ENCODE measurements at regions not wholly inside any gene's neighbourhood (a gene's known extent, or its start where the extent isn't known, plus 50 kb on each side); places are given as distances from the start of the nearest gene placed in this dataset.

- Histone ChIP-seq H3K9ac (ENCODE audit: low read depth in 1 of 2, low read length in 2 of 2) (no peak overlapping the region), H3K9me3 (ENCODE audit: control insufficient read depth in 2 of 2, low read length in 2 of 2) (no peaks in the 10 kb centered on the region), H3K4me1 (ENCODE audit: control insufficient read depth in 2 of 2, insufficient read depth in 2 of 2, low read length in 2 of 2) (no peaks in the 10 kb centered on the region), H3K36me3 (ENCODE audit: control insufficient read depth in 2 of 2, insufficient read depth in 2 of 2, low read length in 2 of 2) (no peaks in the 10 kb centered on the region), H3K27me3 (ENCODE audit: control insufficient read depth in 2 of 2, insufficient read depth in 2 of 2, low read length in 2 of 2) (no peaks in the 10 kb centered on the region), H3K4me3 (ENCODE audit: low read length in 2 of 2) (no peak overlapping the region), H3K27ac (ENCODE audit: low read depth in 2 of 2, low read length in 2 of 2) (no peak overlapping the region)
Measured at GRCh38 chr6:41483943-41484342, 62.2 kb upstream of the FOXP4 start.

- Histone ChIP-seq H3K4me1 (ENCODE audit: control insufficient read depth in 2 of 2, insufficient read depth in 2 of 2, low read length in 2 of 2) (no peaks in the 10 kb centered on the region), H3K9ac (ENCODE audit: low read depth in 1 of 2, low read length in 2 of 2) (no peak overlapping the region), H3K4me3 (ENCODE audit: low read length in 2 of 2) (no peak overlapping the region), H3K36me3 (ENCODE audit: control insufficient read depth in 2 of 2, insufficient read depth in 2 of 2, low read length in 2 of 2) (no peaks in the 10 kb centered on the region), H3K27me3 (ENCODE audit: control insufficient read depth in 2 of 2, insufficient read depth in 2 of 2, low read length in 2 of 2) (no peaks in the 10 kb centered on the region), H3K27ac (ENCODE audit: low read depth in 2 of 2, low read length in 2 of 2) (no peak overlapping the region), H3K9me3 (ENCODE audit: control insufficient read depth in 2 of 2, low read length in 2 of 2) (no peaks in the 10 kb centered on the region)
Measured at GRCh38 chr6:41487860-41488432, 58.2 kb upstream of the FOXP4 start.

GRCh38 chr6:41488433-41489119 is 57.6 kb upstream of the FOXP4 start:
- H3K9me3 ChIP-seq (ENCODE audit: control insufficient read depth in 2 of 2, low read length in 2 of 2) = no peaks in the 10 kb centered on the region
- no peaks in the 10 kb centered on the region for H3K36me3 ChIP-seq (ENCODE audit: control insufficient read depth in 2 of 2, insufficient read depth in 2 of 2, low read length in 2 of 2)
- H3K4me1 ChIP-seq (ENCODE audit: control insufficient read depth in 2 of 2, insufficient read depth in 2 of 2, low read length in 2 of 2) = no peaks in the 10 kb centered on the region
- no peak overlapping the region for H3K4me3 ChIP-seq (ENCODE audit: low read length in 2 of 2)
- H3K9ac ChIP-seq (ENCODE audit: low read depth in 1 of 2, low read length in 2 of 2) = no peak overlapping the region
- H3K27ac ChIP-seq (ENCODE audit: low read depth in 2 of 2, low read length in 2 of 2) = no peak overlapping the region
- no peaks in the 10 kb centered on the region for H3K27me3 ChIP-seq (ENCODE audit: control insufficient read depth in 2 of 2, insufficient read depth in 2 of 2, low read length in 2 of 2)

- no peaks in the 10 kb centered on the region for H3K9me3 ChIP-seq (ENCODE audit: control insufficient read depth in 2 of 2, low read length in 2 of 2)
- no peaks in the 10 kb centered on the region for H3K4me1 ChIP-seq (ENCODE audit: control insufficient read depth in 2 of 2, insufficient read depth in 2 of 2, low read length in 2 of 2)
- H3K27ac ChIP-seq (ENCODE audit: low read depth in 2 of 2, low read length in 2 of 2) = no peak overlapping the region
- no peaks in the 10 kb centered on the region for H3K27me3 ChIP-seq (ENCODE audit: control insufficient read depth in 2 of 2, insufficient read depth in 2 of 2, low read length in 2 of 2)
- H3K36me3 ChIP-seq (ENCODE audit: control insufficient read depth in 2 of 2, insufficient read depth in 2 of 2, low read length in 2 of 2) = no peaks in the 10 kb centered on the region
- H3K4me3 ChIP-seq (ENCODE audit: low read length in 2 of 2) = no peak overlapping the region
- no peak overlapping the region for H3K9ac ChIP-seq (ENCODE audit: low read depth in 1 of 2, low read length in 2 of 2)
Measured at GRCh38 chr6:41489120-41489851, 56.9 kb upstream of the FOXP4 start.

GRCh38 chr6:41492261-41492891 is 53.8 kb upstream of the FOXP4 start:
- Histone ChIP-seq H3K4me1 (ENCODE audit: control insufficient read depth in 2 of 2, insufficient read depth in 2 of 2, low read length in 2 of 2) (no peaks in the 10 kb centered on the region), H3K27me3 (ENCODE audit: control insufficient read depth in 2 of 2, insufficient read depth in 2 of 2, low read length in 2 of 2) (no peaks in the 10 kb centered on the region)

GRCh38 chr6:41494212-41495110 is 51.7 kb upstream of the FOXP4 start:
- no peaks in the 10 kb centered on the region for H3K27me3 ChIP-seq (ENCODE audit: control insufficient read depth in 2 of 2, insufficient read depth in 2 of 2, low read length in 2 of 2)
- H3K4me1 ChIP-seq (ENCODE audit: control insufficient read depth in 2 of 2, insufficient read depth in 2 of 2, low read length in 2 of 2) = no peaks in the 10 kb centered on the region
- no peaks in the 10 kb centered on the region for H3K9me3 ChIP-seq (ENCODE audit: control insufficient read depth in 2 of 2, low read length in 2 of 2)
- no peak overlapping the region for H3K27ac ChIP-seq (ENCODE audit: low read depth in 2 of 2, low read length in 2 of 2)
- H3K4me3 ChIP-seq (ENCODE audit: low read length in 2 of 2) = no peak overlapping the region
- H3K36me3 ChIP-seq (ENCODE audit: control insufficient read depth in 2 of 2, insufficient read depth in 2 of 2, low read length in 2 of 2) = no peaks in the 10 kb centered on the region
- no peak overlapping the region for H3K9ac ChIP-seq (ENCODE audit: low read depth in 1 of 2, low read length in 2 of 2)

More at GRCh38 chr6:41492261-41492891, 53.8 kb upstream of the FOXP4 start:
- H3K27ac ChIP-seq (ENCODE audit: low read depth in 2 of 2, low read length in 2 of 2) = no peak overlapping the region
- no peak overlapping the region for H3K4me3 ChIP-seq (ENCODE audit: low read length in 2 of 2)
- no peaks in the 10 kb centered on the region for H3K9me3 ChIP-seq (ENCODE audit: control insufficient read depth in 2 of 2, low read length in 2 of 2)
- H3K36me3 ChIP-seq (ENCODE audit: control insufficient read depth in 2 of 2, insufficient read depth in 2 of 2, low read length in 2 of 2) = no peaks in the 10 kb centered on the region
- H3K9ac ChIP-seq (ENCODE audit: low read depth in 1 of 2, low read length in 2 of 2) = no peak overlapping the region
